ENCODE measurements at regions not wholly inside any gene's neighbourhood (a gene's known extent, or its start where the extent isn't known, plus 50 kb on each side); places are given as distances from the start of the nearest gene placed in this dataset.

DNA sequence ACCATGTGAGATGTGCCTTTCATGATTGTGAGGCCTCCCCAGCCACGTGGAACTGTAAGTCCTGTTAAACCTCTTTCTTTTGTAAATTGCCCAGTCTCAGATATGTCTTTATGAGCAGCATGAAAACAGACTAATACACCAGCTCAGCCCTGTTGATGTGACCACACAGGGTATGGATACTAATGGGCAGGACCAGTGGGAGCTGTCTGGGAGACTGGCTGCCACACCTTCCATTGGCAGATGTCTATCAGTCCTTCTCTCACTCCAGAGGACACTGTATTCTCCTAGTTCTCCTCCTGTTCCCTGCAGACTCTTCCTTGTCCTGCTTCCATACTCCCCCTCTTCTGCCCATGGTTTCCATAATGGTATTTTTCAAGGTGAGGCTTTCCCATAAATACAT lies 104.4 kb downstream of the PRLHR start:
- H3K4me3 ChIP-seq (replicated peaks in 1 of 3; ENCODE audit: insufficient read depth in 1 of 3, low read depth in 2 of 3, low read length in 3 of 3) = no peak overlapping the region
- intact Hi-C loops (cut with micrococcal nuclease; ENCODE audit: unreplicated experiment) = no loop called here
- peaks cover 0 to 8% of the 10 kb centered on the region in 2 experiments; a peak in 1 of 5 replicates for H3K27me3 ChIP-seq (ENCODE audit: control insufficient read depth in 1 of 2, insufficient read depth in 2 of 2, low read length in 2 of 2)
- ATAC-seq (no peak), DNase-seq (ENCODE audit: low spot score) (no peak), FAIRE-seq (no peak)
- no peak overlapping the region for H3K27ac ChIP-seq (ENCODE audit: extremely low read length, insufficient read depth, low read length)
- POLR2A ChIA-PET = no interaction called here
- WGBS (ENCODE audit: low lambda C conversion rate) = 0% methylated on average over 1 of the region's 1 CpG
- no peaks in the 10 kb centered on the region for H3K4me1 ChIP-seq (ENCODE audit: insufficient read depth, low read length)
- TF ChIP-seq ZFP37 (CRISPR knock-in tag; IDR thresholded peaks at IDR 0.05; ENCODE audit: borderline replicate concordance) = no peak
- TF ChIP-seq ZNF619 (CRISPR knock-in tag; IDR thresholded peaks at IDR 0.05) = no peak
- no peak for TF ChIP-seq ZNF761 (CRISPR knock-in tag; conservative IDR thresholded peaks at IDR 0.05)
- no peak for TF ChIP-seq ZBTB7A (CRISPR knock-in tag; IDR thresholded peaks at IDR 0.05)
- no peak for TF ChIP-seq TAF15 (IDR thresholded peaks at IDR 0.05; ENCODE audit: low read depth, low read length, poor library complexity, severe bottlenecking)
- no peak for TF ChIP-seq ZMYM3 (CRISPR knock-in tag; IDR thresholded peaks at IDR 0.05)
- TF ChIP-seq GFI1 (CRISPR knock-in tag; IDR thresholded peaks at IDR 0.05; ENCODE audit: borderline replicate concordance) = no peak
- no peak for TF ChIP-seq AHR (CRISPR knock-in tag; IDR thresholded peaks at IDR 0.05)
- TF ChIP-seq KDM3A (CRISPR knock-in tag; IDR thresholded peaks at IDR 0.05; ENCODE audit: low read depth) = no peak
- no peak for TF ChIP-seq ZNF101 (CRISPR knock-in tag; IDR thresholded peaks at IDR 0.05; ENCODE audit: borderline replicate concordance, low read depth)
- TF ChIP-seq ZZZ3 (CRISPR knock-in tag; IDR thresholded peaks at IDR 0.05; ENCODE audit: borderline replicate concordance) = no peak
- TF ChIP-seq, protein P1, sequence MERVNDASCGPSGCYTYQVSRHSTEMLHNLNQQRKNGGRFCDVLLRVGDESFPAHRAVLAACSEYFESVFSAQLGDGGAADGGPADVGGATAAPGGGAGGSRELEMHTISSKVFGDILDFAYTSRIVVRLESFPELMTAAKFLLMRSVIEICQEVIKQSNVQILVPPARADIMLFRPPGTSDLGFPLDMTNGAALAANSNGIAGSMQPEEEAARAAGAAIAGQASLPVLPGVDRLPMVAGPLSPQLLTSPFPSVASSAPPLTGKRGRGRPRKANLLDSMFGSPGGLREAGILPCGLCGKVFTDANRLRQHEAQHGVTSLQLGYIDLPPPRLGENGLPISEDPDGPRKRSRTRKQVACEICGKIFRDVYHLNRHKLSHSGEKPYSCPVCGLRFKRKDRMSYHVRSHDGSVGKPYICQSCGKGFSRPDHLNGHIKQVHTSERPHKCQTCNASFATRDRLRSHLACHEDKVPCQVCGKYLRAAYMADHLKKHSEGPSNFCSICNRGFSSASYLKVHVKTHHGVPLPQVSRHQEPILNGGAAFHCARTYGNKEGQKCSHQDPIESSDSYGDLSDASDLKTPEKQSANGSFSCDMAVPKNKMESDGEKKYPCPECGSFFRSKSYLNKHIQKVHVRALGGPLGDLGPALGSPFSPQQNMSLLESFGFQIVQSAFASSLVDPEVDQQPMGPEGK (CRISPR knock-in tag; IDR thresholded peaks at IDR 0.05) = no peak
- no peak for TF ChIP-seq ATF3 (CRISPR knock-in tag; IDR thresholded peaks at IDR 0.05)
- TF ChIP-seq, protein P2, sequence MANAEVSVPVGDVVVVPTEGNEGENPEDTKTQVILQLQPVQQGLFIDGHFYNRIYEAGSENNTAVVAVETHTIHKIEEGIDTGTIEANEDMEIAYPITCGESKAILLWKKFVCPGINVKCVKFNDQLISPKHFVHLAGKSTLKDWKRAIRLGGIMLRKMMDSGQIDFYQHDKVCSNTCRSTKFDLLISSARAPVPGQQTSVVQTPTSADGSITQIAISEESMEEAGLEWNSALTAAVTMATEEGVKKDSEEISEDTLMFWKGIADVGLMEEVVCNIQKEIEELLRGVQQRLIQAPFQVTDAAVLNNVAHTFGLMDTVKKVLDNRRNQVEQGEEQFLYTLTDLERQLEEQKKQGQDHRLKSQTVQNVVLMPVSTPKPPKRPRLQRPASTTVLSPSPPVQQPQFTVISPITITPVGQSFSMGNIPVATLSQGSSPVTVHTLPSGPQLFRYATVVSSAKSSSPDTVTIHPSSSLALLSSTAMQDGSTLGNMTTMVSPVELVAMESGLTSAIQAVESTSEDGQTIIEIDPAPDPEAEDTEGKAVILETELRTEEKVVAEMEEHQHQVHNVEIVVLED (CRISPR knock-in tag; IDR thresholded peaks at IDR 0.05; ENCODE audit: borderline replicate concordance) = no peak
- no peak for TF ChIP-seq ZNF160 (CRISPR knock-in tag; IDR thresholded peaks at IDR 0.05)
- no peak for TF ChIP-seq MAFK (conservative IDR thresholded peaks at IDR 0.05 in 1 of 2, IDR thresholded peaks at IDR 0.05 in 1 of 2; ENCODE audit: low read length in 2 of 2)
- TF ChIP-seq ELF4 (CRISPR knock-in tag; IDR thresholded peaks at IDR 0.05; ENCODE audit: borderline replicate concordance) = no peak
- TF ChIP-seq NR2F1 (CRISPR knock-in tag; IDR thresholded peaks at IDR 0.05) = no peak
- no peaks in the 10 kb centered on the region for H3K79me2 ChIP-seq (ENCODE audit: insufficient read depth, low read length)
- H3K9ac ChIP-seq (ENCODE audit: insufficient read depth, low read depth, low read length) = no peak overlapping the region
- BruUV-seq (replicated peaks) = no TSS peak
- in situ Hi-C loops (cut with HindIII; ENCODE audit: extremely low pct_ligation_motif_present, low pct_unique_long_range_greater_than_20kb) = no loop called here
- no peak overlapping the region for H3K4me2 ChIP-seq (ENCODE audit: low read depth, low read length)
- CTCF ChIA-PET (ENCODE audit: low intra/inter-chr PET ratio, low total read pairs) = no interaction called here
- H2AFZ ChIP-seq (ENCODE audit: low read length) = no peak overlapping the region
- no peaks in the 10 kb centered on the region for H3K36me3 ChIP-seq (replicated peaks in 1 of 2; ENCODE audit: control insufficient read depth in 1 of 2, insufficient read depth in 2 of 2, low read length in 2 of 2)
- H4K20me1 ChIP-seq (ENCODE audit: insufficient read depth, low read length) = no peaks in the 10 kb centered on the region
- no peaks in the 10 kb centered on the region for H3K9me3 ChIP-seq (ENCODE audit: low read length)
